GM12864 (cell line): ENCODE measurements at regions not wholly inside any gene's neighbourhood (a gene's known extent, or its start where the extent isn't known, plus 50 kb on each side); places are given as distances from the start of the nearest gene placed in this dataset.
"Not testable (repeated sequence)": the region's sequence is repeated elsewhere in the genome, so short reads cannot be mapped to it uniquely, and the experiment has no call there.

Source experiments
- DNase-seq: peaks from one replicate; pipeline ENCODE4 v3.0.0-alpha.2; 2011; ENCODE audit warnings: low read depth
- H3K4me3 ChIP-seq: 2 replicates; pipeline ENCODE4 v1.5.1; 2011; ENCODE audit warnings: mild to moderate bottlenecking, low read depth, low read length, control low read depth
- CTCF ChIP-seq: IDR thresholded peaks from 2 replicates; pipeline ENCODE4 v1.5.1; 2011; ENCODE audit warnings: low read depth, mild to moderate bottlenecking, moderate library complexity, low read length, control low read depth, inconsistent platforms; ENCODE audit errors: missing control alignments

- no peak overlapping the region for H3K4me3 ChIP-seq
- no peak for DNase-seq
- no peak for TF ChIP-seq CTCF
Observed at GRCh38 chr20:29313481-29313880, 1944.0 kb upstream of the DEFB115 start.

- no peak overlapping the region for H3K4me3 ChIP-seq
- DNase-seq = no peak
- TF ChIP-seq CTCF = no peak
Observed at GRCh38 chr20:29314294-29314693, 1943.2 kb upstream of the DEFB115 start.

GRCh38 chr20:29318871-29319461, 1938.5 kb upstream of the DEFB115 start:
- no peak for DNase-seq
- H3K4me3 ChIP-seq = no peak overlapping the region
- TF ChIP-seq CTCF = no peak

- TF ChIP-seq CTCF = no peak
- DNase-seq = no peak
- no peak overlapping the region for H3K4me3 ChIP-seq
Observed at GRCh38 chr20:29319725-29320124, 1937.7 kb upstream of the DEFB115 start.

- not testable (repeated sequence) for H3K4me3 ChIP-seq, DNase-seq
Observed at GRCh38 chr20:29320216-29320949, 1937.1 kb upstream of the DEFB115 start.

GRCh38 chr20:29323631-29324515, 1933.6 kb upstream of the DEFB115 start:
- H3K4me3 ChIP-seq, DNase-seq: not testable (repeated sequence)

- H3K4me3 ChIP-seq, DNase-seq: not testable (repeated sequence)
Observed at GRCh38 chr20:29324516-29325303, 1932.8 kb upstream of the DEFB115 start.

- no peak for DNase-seq
- H3K4me3 ChIP-seq = no peak overlapping the region
- no peak for TF ChIP-seq CTCF
Observed at GRCh38 chr20:29325304-29325640, 1932.2 kb upstream of the DEFB115 start.

GRCh38 chr20:29325781-29326180, 1931.7 kb upstream of the DEFB115 start:
- not testable (repeated sequence) for DNase-seq, H3K4me3 ChIP-seq
